Astrocyte of the cerebellum (primary cell): ENCODE measurements at regions not wholly inside any gene's neighbourhood (a gene's known extent, or its start where the extent isn't known, plus 50 kb on each side); places are given as distances from the start of the nearest gene placed in this dataset.

ENCODE experiments used
- DNase-seq: peaks from one replicate; pipeline ENCODE4 v3.0.0-alpha.2; 2011; ENCODE audit warnings: low read depth
- H3K4me3 ChIP-seq: 2 replicates; pipeline ENCODE4 v1.5.1; 2011; ENCODE audit warnings: mild to moderate bottlenecking, low read depth, low read length, moderate library complexity
- CTCF ChIP-seq: IDR thresholded peaks from 2 replicates; pipeline ENCODE4 v1.5.1; 2012; ENCODE audit warnings: low read length, low read depth, moderate library complexity, mild to moderate bottlenecking; ENCODE audit errors: missing control alignments
- in situ Hi-C: cut with HindIII; loops from 2 replicates; pipeline ENCODE4 v1.10.0; 2017; ENCODE audit warnings: low sequenced_read_pairs

- in situ Hi-C loops = no loop called here
- no peak overlapping the region for H3K4me3 ChIP-seq
- no peak for DNase-seq
- no peak for TF ChIP-seq CTCF
These were observed 333.2 kb upstream of the FGF13 start for GRCh38 chrX:139044680-139045079.

- no peak overlapping the region for H3K4me3 ChIP-seq
- in situ Hi-C loops = no loop called here
- no peak for DNase-seq
- no peak for TF ChIP-seq CTCF
These were observed 327.5 kb upstream of the FGF13 start for GRCh38 chrX:139039041-139039440.

DNA sequence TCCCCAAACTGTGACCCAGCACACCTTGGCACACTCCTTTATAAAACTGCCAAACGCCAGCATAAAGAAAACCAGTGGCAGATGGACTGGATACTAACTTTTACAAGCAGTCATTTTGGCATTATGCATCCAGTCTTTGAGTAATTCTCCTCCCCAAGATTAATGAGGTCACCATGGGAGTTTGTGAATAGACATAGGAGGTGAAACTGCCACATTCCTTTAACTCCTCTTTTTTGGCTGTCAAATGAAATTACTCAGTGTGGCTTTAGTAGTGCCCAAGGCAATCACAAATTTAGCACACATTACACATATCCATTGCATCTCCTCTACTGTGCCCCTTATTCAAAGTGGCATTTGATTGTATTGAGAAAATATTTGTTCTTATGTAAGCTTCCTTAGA, 315.3 kb upstream of the FGF13 start:
- in situ Hi-C loops = no loop called here
- H3K4me3 ChIP-seq = no peak overlapping the region
- no peak for TF ChIP-seq CTCF
- DNase-seq = no peak

DNA sequence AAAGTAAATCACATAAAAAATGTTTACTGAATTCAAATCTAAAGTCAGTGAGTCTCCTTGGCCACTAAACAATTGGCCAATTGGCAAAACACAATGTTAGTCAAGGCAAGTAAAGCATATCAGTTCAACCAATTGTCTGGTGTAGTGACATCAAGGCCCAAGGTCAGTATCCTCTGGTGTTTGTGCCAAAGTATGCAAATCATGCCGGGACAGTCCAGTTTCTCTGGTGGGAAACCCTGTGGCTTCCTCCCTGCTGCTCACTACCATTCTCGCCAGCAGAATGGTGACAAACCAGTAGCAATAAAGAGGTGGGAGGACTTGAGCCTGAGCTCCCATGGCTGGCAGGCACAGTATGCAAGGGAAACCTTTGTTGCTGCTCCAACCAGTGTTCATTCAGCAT, 314.9 kb upstream of the FGF13 start:
- H3K4me3 ChIP-seq = no peak overlapping the region
- DNase-seq = no peak
- TF ChIP-seq CTCF = no peak
- in situ Hi-C loops = no loop called here

DNA sequence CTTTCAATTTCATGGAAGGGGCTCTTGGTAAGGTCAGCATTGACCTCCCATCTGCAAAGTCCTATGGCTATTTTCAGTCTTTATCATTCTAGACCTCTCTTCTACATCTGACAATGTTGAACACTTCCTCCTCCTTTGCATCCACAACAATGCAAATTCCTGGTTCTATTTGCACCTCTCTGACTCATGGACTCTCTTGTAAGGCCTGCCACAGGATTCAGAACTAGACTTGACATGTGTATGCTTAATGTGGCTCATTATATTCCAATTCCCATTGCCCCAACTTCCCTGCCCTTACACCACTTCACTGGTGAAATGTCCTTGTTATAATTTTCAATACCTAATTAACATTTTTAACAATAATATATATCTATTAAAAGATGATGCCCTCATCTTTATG, 314.3 kb upstream of the FGF13 start:
- no peak for DNase-seq
- H3K4me3 ChIP-seq = no peak overlapping the region
- in situ Hi-C loops = no loop called here
- no peak for TF ChIP-seq CTCF

- H3K4me3 ChIP-seq = no peak overlapping the region
- no peak for TF ChIP-seq CTCF
- in situ Hi-C loops = no loop called here
- DNase-seq = no peak
These were observed 312.0 kb upstream of the FGF13 start for GRCh38 chrX:139023531-139023930.

DNA sequence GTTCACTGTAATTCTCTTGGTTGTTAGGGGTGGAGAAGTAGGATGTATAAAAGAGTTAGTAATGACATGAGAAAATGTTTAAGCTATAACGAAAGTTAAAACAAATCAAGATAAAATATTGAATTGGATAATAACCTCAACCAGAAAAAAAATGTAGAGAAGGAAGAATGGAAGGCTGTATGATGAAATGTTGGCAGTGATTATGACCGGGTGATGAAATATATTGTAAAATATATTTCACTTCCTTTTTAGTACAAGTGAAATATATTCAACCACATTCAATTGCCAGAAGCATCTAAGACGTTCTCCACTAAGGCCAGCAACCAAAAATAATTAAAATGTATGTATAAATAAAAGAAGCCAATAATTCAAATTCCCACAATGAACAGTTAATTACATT, 309.3 kb upstream of the FGF13 start:
- DNase-seq = no peak
- in situ Hi-C loops = no loop called here
- no peak for TF ChIP-seq CTCF
- H3K4me3 ChIP-seq = no peak overlapping the region
